BE2C (cell line): ENCODE measurements at regions not wholly inside any gene's neighbourhood (a gene's known extent, or its start where the extent isn't known, plus 50 kb on each side); places are given as distances from the start of the nearest gene placed in this dataset.

ENCODE experiments used
- DNase-seq: peaks from one replicate; pipeline ENCODE4 v3.0.0-alpha.2; 2020
- H3K27me3 ChIP-seq: fragments of 250-450 bp; sonication (Bioruptor Pico); 2 replicates; pipeline ENCODE4 v1.5.1; 2020; ENCODE audit warnings: mild to moderate bottlenecking
- H3K36me3 ChIP-seq: fragments of 250-450 bp; sonication (Bioruptor Pico); 2 replicates; pipeline ENCODE4 v1.5.1; 2020; ENCODE audit warnings: mild to moderate bottlenecking
- H3K4me1 ChIP-seq: fragments of 250-450 bp; sonication (Bioruptor Pico); 2 replicates; pipeline ENCODE4 v1.5.1; 2020
- H3K4me3 ChIP-seq: 2 replicates; pipeline ENCODE4 v1.5.1; 2011; ENCODE audit warnings: low read depth, low read length
- H3K9me3 ChIP-seq: fragments of 250-450 bp; sonication (Bioruptor Pico); 2 replicates; pipeline ENCODE4 v1.5.1; 2020
- TF ChIP-seq, protein P1 (sequence below): IDR thresholded peaks from 2 replicates; pipeline ENCODE4 v1.5.1; 2012; ENCODE audit warnings: mild to moderate bottlenecking, low read depth, low read length

DNA sequence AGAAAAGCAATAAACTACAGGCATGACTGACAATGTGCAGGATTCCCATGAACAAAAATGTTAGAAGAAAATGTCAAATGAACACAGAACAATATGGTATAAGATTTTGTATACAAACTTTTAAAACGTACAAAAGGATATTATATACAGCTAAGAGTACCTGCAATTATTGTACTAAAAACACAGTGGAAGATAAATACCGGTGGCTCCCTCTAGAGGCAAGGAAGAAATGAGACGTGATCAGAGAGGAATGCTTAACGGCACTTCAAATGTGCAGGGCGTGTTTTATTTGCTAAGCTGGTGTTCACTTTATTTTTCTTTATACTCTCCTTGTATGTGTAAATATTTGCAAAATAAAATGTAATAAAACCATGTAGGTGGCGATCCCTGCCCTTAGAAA lies 191.8 kb upstream of the SAMSN1 start:
- Histone ChIP-seq H3K27me3 (no peaks in the 10 kb centered on the region), H3K4me1 (no peaks in the 10 kb centered on the region), H3K9me3 (no peaks in the 10 kb centered on the region), H3K4me3 (no peak overlapping the region), H3K36me3 (no peaks in the 10 kb centered on the region)
- TF ChIP-seq, protein P1, sequence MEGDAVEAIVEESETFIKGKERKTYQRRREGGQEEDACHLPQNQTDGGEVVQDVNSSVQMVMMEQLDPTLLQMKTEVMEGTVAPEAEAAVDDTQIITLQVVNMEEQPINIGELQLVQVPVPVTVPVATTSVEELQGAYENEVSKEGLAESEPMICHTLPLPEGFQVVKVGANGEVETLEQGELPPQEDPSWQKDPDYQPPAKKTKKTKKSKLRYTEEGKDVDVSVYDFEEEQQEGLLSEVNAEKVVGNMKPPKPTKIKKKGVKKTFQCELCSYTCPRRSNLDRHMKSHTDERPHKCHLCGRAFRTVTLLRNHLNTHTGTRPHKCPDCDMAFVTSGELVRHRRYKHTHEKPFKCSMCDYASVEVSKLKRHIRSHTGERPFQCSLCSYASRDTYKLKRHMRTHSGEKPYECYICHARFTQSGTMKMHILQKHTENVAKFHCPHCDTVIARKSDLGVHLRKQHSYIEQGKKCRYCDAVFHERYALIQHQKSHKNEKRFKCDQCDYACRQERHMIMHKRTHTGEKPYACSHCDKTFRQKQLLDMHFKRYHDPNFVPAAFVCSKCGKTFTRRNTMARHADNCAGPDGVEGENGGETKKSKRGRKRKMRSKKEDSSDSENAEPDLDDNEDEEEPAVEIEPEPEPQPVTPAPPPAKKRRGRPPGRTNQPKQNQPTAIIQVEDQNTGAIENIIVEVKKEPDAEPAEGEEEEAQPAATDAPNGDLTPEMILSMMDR: peak; percentile 71
- DNase-seq: peak; percentile 24

DNA sequence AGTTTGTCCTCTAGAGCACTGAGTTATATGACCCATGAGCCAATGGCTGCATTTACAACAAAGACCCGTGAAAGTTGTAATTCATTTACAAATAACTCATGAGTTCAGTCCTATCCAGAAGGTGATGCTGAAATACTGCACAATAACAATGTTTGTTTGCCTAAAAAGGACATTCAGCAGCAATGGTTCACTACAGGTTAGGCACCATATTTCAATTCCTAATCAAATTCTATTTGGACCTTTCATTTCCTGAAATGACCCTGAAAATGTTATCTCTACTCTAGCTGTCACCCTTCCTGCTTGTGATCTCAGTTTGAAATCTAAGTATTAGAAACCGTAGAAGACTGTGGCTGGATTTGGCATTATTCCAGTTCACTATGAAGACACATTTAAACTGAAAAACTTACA lies 191.2 kb upstream of the SAMSN1 start:
- Histone ChIP-seq H3K36me3 (no peaks in the 10 kb centered on the region), H3K4me3 (no peak overlapping the region), H3K27me3 (no peaks in the 10 kb centered on the region), H3K4me1 (no peaks in the 10 kb centered on the region), H3K9me3 (no peaks in the 10 kb centered on the region)
- TF ChIP-seq, protein P1: no peak
- no peak for DNase-seq

DNA sequence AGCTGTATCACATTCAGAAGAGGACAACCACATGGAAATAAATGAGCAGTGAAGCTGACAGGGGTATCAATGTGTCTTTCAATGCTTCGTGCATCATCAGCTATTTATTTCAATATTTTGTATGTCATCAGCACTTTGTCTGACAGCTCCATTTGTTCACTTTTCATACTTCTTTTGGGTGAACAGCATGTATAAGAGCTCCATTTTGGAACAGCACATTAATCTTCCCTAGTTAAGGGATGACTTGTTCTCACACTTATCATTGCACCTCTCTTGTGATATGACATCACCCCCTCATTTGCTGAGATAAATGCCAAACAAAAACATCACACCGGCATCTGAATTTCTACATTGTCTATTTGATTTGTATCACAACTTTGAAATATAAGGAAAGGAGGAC lies 190.6 kb upstream of the SAMSN1 start:
- TF ChIP-seq, protein P1: no peak
- no peaks in the 10 kb centered on the region for H3K27me3 ChIP-seq
- H3K4me1 ChIP-seq: no peaks in the 10 kb centered on the region
- no peaks in the 10 kb centered on the region for H3K9me3 ChIP-seq
- no peak overlapping the region for H3K4me3 ChIP-seq
- H3K36me3 ChIP-seq: no peaks in the 10 kb centered on the region
- no peak for DNase-seq

DNA sequence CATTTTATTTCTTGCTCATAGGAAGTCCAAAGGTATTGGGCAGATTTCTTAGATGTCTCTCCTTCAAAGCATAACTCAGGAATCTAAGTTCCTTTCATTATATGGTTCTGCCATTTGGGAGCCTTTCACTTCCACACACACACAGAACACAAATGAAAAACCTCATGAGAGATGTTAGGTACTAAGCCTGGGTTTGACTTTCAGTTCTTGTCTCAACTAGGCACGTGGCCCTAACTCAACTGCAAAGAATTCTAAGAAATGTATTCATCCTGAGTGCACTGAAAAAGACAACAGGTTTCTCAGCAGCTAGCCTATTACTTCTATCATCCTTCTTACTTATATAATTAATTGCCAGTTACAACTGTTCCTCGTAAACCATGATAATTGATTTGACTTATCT lies 190.0 kb upstream of the SAMSN1 start:
- no peaks in the 10 kb centered on the region for H3K36me3 ChIP-seq
- TF ChIP-seq, protein P1: no peak
- no peaks in the 10 kb centered on the region for H3K4me1 ChIP-seq
- no peaks in the 10 kb centered on the region for H3K9me3 ChIP-seq
- DNase-seq: no peak
- no peak overlapping the region for H3K4me3 ChIP-seq
- no peaks in the 10 kb centered on the region for H3K27me3 ChIP-seq

DNA sequence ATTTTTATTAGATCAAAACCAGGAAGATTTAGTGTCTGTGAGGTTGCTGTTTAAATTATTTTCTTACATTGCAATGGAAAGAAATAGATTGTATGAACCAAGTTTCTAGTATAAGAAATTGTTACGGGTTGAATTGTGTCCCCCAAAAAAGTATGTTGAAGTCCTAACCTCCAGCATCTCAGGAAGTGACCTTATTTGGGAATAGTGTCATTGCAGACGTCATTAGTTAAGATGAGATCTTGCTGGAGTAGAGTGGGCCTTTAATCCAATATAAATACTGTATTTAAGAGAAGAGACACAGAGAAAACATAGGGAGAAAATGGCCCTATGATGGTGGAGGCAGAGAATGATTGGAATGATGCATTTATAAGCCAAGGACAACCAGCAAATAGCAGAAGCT lies 188.7 kb upstream of the SAMSN1 start:
- H3K9me3 ChIP-seq: no peaks in the 10 kb centered on the region
- no peak for DNase-seq
- H3K36me3 ChIP-seq: no peaks in the 10 kb centered on the region
- H3K27me3 ChIP-seq: no peaks in the 10 kb centered on the region; the same call in 1 of the 2 replicates
- H3K4me1 ChIP-seq: no peaks in the 10 kb centered on the region
- TF ChIP-seq, protein P1: no peak
- no peak overlapping the region for H3K4me3 ChIP-seq

DNA sequence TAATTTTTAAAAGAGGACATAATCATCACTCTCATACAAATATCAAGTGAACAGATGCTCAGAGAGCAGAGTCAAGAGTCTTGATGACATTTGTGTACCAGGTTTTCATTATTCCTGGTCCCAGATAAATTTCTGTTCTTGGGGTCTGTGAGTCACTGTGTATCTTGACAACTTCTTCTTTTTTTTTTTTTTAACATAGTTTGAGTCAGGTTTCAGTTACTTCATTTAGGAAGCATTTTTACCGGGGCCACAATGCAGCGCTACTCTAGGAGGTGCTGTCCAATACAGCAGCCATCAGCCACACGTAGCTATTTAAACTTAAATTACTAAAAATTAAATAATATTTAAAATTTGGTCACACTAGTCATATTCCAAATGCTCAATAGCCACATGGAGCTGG lies 188.1 kb upstream of the SAMSN1 start:
- Histone ChIP-seq H3K36me3 (no peaks in the 10 kb centered on the region), H3K9me3 (no peaks in the 10 kb centered on the region), H3K4me1 (no peaks in the 10 kb centered on the region), H3K4me3 (no peak overlapping the region), H3K27me3 (no peaks in the 10 kb centered on the region; the same call in 1 of the 2 replicates)
- TF ChIP-seq, protein P1: no peak
- DNase-seq: no peak
